Small intestine (tissue), 7 donors: ENCODE measurements at regions not wholly inside any gene's neighbourhood (a gene's known extent, or its start where the extent isn't known, plus 50 kb on each side); places are given as distances from the start of the nearest gene placed in this dataset.

Experiments used
- DNase-seq, 2 donors: peaks; one replicate each; pipeline versions ENCODE4 v3.0.0 to v3.0.0-alpha.2; 2013
- FAIRE-seq: peaks from 2 replicates; lab custom pipeline; 2012; peaks lifted over from hg19 to GRCh38; lab: Jason Lieb, UNC
- H3K27ac ChIP-seq, 3 donors: one replicate each; pipeline ENCODE4 v1.5.1; 2013; ENCODE audit warnings: low read length in 2 of 3, mild to moderate bottlenecking in 2 of 3, control low read depth in 1 of 3, inconsistent platforms in 1 of 3, low read depth in 1 of 3, moderate library complexity in 1 of 3
- H3K27me3 ChIP-seq, 3 donors: one replicate each; pipeline ENCODE4 v1.6.1; 2013; ENCODE audit warnings: low read length in 3 of 3, inconsistent platforms in 1 of 3; ENCODE audit not compliant: control insufficient read depth in 3 of 3, insufficient read depth in 3 of 3
- H3K36me3 ChIP-seq, 3 donors: one replicate each; pipeline ENCODE4 v1.6.1; 2013; ENCODE audit warnings: low read length in 3 of 3, inconsistent platforms in 1 of 3, low read depth in 1 of 3, mild to moderate bottlenecking in 1 of 3, moderate library complexity in 1 of 3; ENCODE audit not compliant: control insufficient read depth in 3 of 3, insufficient read depth in 2 of 3
- H3K4me1 ChIP-seq, 3 donors: one replicate each; pipeline ENCODE4 v1.6.1; 2013; ENCODE audit warnings: low read length in 2 of 3, inconsistent platforms in 1 of 3, low read depth in 1 of 3, mild to moderate bottlenecking in 1 of 3, moderate library complexity in 1 of 3; ENCODE audit not compliant: control insufficient read depth in 3 of 3, insufficient read depth in 2 of 3
- H3K4me3 ChIP-seq, 3 donors: one replicate each; pipeline ENCODE4 v1.5.1; 2013; ENCODE audit warnings: low read length in 3 of 3, control low read depth in 1 of 3, inconsistent platforms in 1 of 3, low read depth in 1 of 3, mild to moderate bottlenecking in 1 of 3, moderate library complexity in 1 of 3
- H3K9me3 ChIP-seq, 2 donors: one replicate each; pipeline ENCODE4 v1.6.1; 2013; ENCODE audit warnings: low read depth in 1 of 2, low read length in 1 of 2; ENCODE audit not compliant: control insufficient read depth in 2 of 2, insufficient read depth in 1 of 2
- WGBS, 3 donors: extraction: QIAGEN DNeasy Blood & Tissue Kit; methylation state at CpG; one replicate each; pipeline ENCODE4 v1.1.7; 2013; 5-methylcytosine and 5-hydroxymethylcytosine counted together
- donor health status: healthy with polysubstance abuse.
- donor health status: control.
- donor health status: control.
- donor health status: Bipolar disorder and iron deficiency.
- donor health status: healthy.

DNA sequence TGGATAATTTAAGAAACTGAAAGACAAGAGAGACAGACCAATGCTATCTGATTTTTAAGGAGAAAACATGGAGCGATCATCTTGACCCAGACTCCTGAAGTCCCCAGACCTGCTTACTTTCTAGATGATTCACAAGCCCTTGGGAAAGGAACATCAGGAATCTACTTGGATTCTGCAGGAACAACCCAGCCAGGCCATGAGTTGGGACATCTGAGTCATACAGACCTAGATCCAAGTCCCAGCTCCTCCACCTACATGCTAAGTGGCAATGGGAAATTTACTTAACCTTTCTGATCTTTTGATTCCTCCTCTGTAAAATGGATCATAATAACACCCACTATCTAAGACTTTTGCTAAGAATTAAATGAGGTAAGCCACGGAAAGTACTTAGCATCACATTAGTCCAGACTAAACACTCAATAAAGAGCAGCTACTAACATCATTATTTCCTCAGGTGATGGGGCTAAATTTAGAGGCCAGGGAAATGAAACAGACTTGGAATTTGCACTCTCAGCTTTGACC lies 61.0 kb upstream of the MAFB start:
- FAIRE-seq (no peak), DNase-seq (no peak)
- no peaks in the 10 kb centered on the region for H3K4me1 ChIP-seq
- no peaks in the 10 kb centered on the region for H3K27me3 ChIP-seq
- no peaks in the 10 kb centered on the region for H3K9me3 ChIP-seq
- no peak overlapping the region for H3K4me3 ChIP-seq
- H3K36me3 ChIP-seq, result no peaks in the 10 kb centered on the region
- H3K27ac ChIP-seq, result no peak overlapping the region
- 82 to 92% (median 82%) methylated on average over 2 of the region's 2 CpGs for WGBS, 3 donors

DNA sequence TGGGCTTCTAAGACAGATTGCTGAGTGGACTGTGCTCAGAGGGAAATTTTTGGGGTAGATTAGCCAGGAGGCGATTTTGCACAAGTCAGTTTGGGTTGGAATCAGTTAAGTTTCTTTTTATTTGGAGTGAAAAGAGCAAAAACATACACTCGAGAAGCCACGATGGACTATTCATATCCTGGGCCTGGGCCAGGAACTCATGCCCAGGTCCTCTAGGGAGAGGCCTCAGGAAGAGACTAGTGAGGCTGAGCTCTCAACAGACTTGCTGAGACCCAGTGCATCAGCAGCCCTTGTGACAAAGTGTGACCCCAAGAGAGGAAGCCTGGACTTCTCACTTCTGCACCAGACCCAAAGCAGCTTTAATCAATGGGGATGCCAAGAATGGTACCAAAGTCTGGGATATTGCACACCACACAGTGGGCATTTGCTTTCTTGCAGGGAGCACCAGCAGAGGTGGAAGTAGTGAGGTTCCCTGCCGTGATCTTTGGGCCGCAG lies 61.6 kb upstream of the MAFB start:
- Histone ChIP-seq H3K27me3 (no peaks in the 10 kb centered on the region), H3K36me3 (no peaks in the 10 kb centered on the region), H3K9me3 (no peaks in the 10 kb centered on the region), H3K27ac (no peak overlapping the region), H3K4me3 (no peak overlapping the region), H3K4me1 (no peaks in the 10 kb centered on the region)
- no peak for DNase-seq
- no peak for FAIRE-seq
- WGBS, 3 donors, result 63 to 66% (median 64%) methylated on average over 5 of the region's 5 CpGs

DNA sequence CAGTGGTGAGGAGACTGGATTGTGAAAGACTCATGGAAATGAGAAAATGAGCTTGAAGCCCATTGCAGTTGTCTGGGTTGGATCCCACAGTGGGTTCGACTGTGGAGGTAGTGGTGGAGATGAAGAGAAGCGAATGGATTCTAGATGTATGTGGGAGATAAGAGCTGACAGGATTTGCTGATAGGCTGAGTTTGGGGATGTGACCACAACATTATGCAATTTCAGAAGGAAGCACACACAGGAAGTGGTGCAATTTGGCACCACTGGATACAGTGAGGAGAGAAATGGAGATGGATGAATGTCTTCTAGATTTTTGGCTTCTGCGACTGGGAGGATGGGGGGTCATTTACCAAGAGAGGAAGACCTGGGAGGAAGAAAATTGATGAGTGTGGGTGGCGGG lies 64.4 kb upstream of the MAFB start:
- no peak overlapping the region for H3K27ac ChIP-seq
- H3K4me1 ChIP-seq, result no peaks in the 10 kb centered on the region
- FAIRE-seq (no peak), DNase-seq (no peak)
- no peaks in the 10 kb centered on the region for H3K27me3 ChIP-seq
- no peaks in the 10 kb centered on the region for H3K36me3 ChIP-seq
- H3K9me3 ChIP-seq, result no peaks in the 10 kb centered on the region
- WGBS, 3 donors, result 82 to 89% (median 83%) methylated on average over 4 of the region's 4 CpGs
- H3K4me3 ChIP-seq, result no peak overlapping the region

DNA sequence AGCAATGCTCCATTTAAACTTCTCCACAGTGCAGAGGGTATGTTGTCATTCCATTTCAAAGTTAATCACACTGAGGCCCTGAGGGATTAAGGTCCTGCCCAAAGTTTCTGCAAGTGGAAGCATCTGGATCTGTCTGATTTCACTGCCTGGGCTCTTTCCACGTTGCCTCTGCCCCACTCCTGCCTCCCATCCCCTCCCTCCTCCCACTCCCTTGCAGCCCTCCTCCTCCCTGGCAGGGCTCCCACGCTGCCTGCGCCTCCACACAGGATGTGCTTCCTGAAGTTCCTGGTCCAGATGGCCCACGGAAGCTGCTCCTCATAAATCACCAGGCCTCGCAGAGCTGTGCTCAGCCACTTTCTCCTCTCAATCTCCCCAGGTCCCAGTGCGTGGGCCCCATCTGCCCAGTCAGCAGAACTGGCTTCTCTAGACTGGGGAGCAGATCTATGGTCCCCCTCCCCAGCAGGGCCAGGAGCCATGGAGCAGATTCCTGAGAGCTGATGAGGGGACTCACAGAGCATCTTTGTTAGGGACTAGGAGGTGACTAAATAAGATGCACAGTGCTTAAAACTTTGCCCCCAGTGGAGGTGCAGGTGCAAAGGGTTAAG lies 65.4 kb upstream of the MAFB start:
- Histone ChIP-seq H3K9me3 (no peaks in the 10 kb centered on the region), H3K27me3 (no peaks in the 10 kb centered on the region), H3K27ac (no peak overlapping the region), H3K4me1 (no peaks in the 10 kb centered on the region), H3K36me3 (no peaks in the 10 kb centered on the region), H3K4me3 (no peak overlapping the region)
- WGBS, 3 donors, result 42 to 49% (median 46%) methylated on average over 6 of the region's 6 CpGs
- no peak for FAIRE-seq
- peak in 1 of 2 donors; percentile 8 for DNase-seq

DNA sequence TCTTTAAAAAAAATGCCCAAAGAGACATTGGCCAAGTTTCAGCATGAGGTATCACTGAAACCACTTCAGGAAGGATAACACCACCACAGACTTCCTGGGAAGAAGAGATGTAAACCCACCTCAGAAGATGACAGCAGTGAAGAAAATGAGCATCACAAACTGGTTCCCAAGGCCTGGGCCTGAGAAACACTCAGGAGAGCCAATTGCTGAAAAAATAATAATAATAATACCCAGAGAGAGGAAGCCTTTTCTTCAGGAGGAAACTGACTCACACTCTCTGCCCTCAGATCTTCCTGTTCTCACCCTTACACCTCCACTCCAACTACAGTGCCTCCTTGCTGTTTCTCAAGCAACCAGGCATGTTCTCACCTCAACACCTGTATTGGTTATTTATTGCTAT lies 68.1 kb upstream of the MAFB start:
- no peak overlapping the region for H3K27ac ChIP-seq
- no peaks in the 10 kb centered on the region for H3K9me3 ChIP-seq
- no peak overlapping the region for H3K4me3 ChIP-seq
- DNase-seq (peak in 1 of 2 donors; percentile 5), FAIRE-seq (no peak)
- H3K4me1 ChIP-seq, result no peaks in the 10 kb centered on the region
- no peaks in the 10 kb centered on the region for H3K36me3 ChIP-seq
- H3K27me3 ChIP-seq, result no peaks in the 10 kb centered on the region

DNA sequence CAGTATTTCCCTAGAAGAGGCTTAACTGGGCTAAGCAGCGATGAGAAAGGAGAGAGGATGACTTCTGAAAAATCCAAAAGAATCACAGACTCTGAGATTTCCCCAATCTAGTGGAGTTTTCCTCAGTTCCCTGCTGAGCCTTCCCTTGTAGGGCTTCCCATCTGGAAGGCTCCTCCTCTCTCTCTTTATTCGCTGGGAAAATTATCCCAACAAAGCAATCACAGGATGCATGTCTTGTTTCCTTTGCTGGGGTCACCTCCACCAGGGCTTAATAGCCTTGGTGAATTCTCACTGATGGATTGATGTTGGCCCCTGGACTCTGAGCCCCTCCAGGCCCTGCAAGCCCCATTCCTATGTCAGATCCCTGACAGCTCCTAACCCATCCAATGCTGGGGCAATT lies 69.8 kb upstream of the MAFB start:
- no peak for DNase-seq
- Histone ChIP-seq H3K36me3 (no peaks in the 10 kb centered on the region), H3K4me1 (no peaks in the 10 kb centered on the region), H3K4me3 (no peak overlapping the region), H3K27ac (no peak overlapping the region), H3K27me3 (no peaks in the 10 kb centered on the region), H3K9me3 (no peaks in the 10 kb centered on the region)
- 68 to 74% (median 74%) methylated on average over 2 of the region's 2 CpGs for WGBS, 3 donors
- no peak for FAIRE-seq

DNA sequence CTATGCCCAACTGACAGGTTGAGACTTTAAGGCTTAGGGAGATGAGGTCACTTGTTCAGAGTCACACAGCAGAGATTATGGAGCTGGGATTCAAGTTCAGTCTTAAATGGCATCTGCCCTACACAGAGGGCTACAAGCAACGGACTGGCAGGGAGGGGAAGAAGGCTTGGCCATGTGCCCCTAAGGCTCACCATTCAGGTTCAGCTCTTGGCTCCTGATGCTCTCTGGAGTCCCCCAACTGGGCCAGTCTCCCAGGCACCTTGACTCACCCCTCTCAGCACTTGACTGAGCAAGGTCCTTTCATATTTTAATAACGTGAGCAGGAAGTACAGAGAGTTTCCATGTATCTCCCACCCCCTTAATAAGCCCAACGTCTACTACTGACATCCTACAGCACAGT lies 71.4 kb upstream of the MAFB start:
- H3K4me1 ChIP-seq, result no peaks in the 10 kb centered on the region
- WGBS, 3 donors, result 24 to 49% (median 37%) methylated on average over 3 of the region's 3 CpGs

DNA sequence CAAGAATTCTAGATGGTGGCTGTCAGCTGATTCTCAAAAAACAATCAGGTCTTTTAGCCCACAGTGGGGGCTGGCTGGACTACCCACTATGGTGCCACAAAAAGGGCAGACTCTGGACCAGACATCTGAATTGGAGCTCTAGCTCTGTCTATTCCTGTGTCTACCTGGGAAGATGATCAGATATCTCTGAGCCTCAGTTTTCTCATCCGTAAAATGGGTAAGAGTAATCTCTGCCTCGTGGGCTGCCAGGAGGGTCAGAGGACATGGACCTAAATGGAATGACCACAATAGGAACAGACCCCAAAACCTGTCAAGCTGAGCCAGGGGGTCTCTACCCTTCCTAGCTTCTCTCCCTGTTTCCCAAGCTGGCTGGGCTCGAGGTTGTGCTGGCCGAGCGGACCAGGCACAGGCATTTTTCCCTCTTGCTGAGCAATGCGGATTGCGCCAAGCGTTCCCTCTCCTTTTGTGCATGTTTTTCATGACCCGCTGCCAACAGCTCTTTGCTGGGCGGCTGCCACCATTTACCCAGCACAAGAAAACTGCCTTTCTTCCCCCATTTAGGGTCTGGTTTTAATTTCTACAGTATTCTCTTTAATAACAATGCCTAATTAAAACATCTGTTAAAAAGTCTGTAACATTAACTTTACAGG lies 74.7 kb upstream of the MAFB start:
- Histone ChIP-seq H3K36me3 (no peaks in the 10 kb centered on the region), H3K27ac (no peak overlapping the region), H3K9me3 (no peaks in the 10 kb centered on the region), H3K4me1 (no peaks in the 10 kb centered on the region), H3K4me3 (no peak overlapping the region), H3K27me3 (no peaks in the 10 kb centered on the region)
- WGBS, 3 donors, result 86 to 90% (median 86%) methylated on average over 10 of the region's 10 CpGs
- FAIRE-seq (no peak), DNase-seq (no peak)

More for the DNA sequence above, 71.4 kb upstream of the MAFB start:
- H3K27me3 ChIP-seq, result no peaks in the 10 kb centered on the region
- no peak for FAIRE-seq
- DNase-seq, result no peak
- H3K27ac ChIP-seq, result no peak overlapping the region
- H3K36me3 ChIP-seq, result no peaks in the 10 kb centered on the region
- H3K4me3 ChIP-seq, result no peak overlapping the region
- no peaks in the 10 kb centered on the region for H3K9me3 ChIP-seq
